ENCODE measurements at regions not wholly inside any gene's neighbourhood (a gene's known extent, or its start where the extent isn't known, plus 50 kb on each side); places are given as distances from the start of the nearest gene placed in this dataset.
A peak's percentile ranks its signal among the peaks of the same experiment; 100 is the strongest.

DNA sequence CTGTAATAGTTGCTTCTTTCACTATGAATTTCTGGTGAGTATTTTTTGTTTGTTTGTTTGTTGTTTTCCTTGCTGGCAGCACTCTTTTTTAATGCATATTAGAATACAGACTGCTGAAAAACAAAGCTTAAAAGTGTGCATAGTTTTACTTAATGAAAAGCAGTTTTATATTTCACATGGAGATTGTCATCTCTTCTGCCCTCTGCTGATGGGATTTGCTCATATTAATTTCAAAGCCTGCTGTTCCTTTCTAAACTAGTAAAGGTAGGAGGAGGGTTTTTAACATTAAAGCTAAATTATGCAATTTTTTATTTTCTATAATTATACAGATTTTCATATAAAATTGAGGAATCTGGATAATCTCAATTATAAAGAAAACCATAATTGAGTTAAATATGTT, 692.6 kb upstream of the SLITRK1 start:
- Histone ChIP-seq H3K4me1 (no peaks in the 10 kb centered on the region), H3K27ac (no peak overlapping the region), H3K36me3 (no peaks in the 10 kb centered on the region), H3K27me3 (no peaks in the 10 kb centered on the region), H3K4me3 (no peak overlapping the region), H3K9me3 (replicated peaks) (no peaks in the 10 kb centered on the region)
- peak in 1 of 2 experiments; percentile 24 for DNase-seq

DNA sequence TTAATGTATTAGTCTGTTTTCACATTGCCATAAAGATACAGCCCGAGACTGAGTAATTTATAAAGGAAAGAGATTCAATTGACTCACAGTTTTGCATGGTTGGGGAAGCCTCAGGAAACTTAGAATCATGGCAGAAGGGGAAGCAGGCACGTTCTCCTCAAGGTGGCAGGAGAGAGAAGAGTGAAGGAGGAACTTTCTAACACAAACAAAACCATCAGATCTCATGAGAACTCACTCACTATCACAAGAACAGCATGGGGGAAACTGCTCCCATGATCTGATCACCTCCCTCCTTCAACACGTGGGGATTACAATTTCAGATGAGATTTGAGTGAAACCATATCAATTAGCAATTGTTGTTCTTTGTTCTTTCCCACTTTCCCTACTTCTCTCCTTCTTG, 689.0 kb upstream of the SLITRK1 start:
- H3K4me1 ChIP-seq: no peaks in the 10 kb centered on the region
- H3K27ac ChIP-seq: no peak overlapping the region
- no peak for DNase-seq

GRCh38 chr13:84570831-84571230, 688.6 kb upstream of the SLITRK1 start:
- Histone ChIP-seq H3K27ac (no peak overlapping the region), H3K9me3 (replicated peaks) (no peaks in the 10 kb centered on the region), H3K36me3 (no peaks in the 10 kb centered on the region), H3K27me3 (no peaks in the 10 kb centered on the region), H3K4me1 (no peaks in the 10 kb centered on the region), H3K4me3 (no peak overlapping the region)
- DNase-seq: no peak

More for the DNA sequence above, 689.0 kb upstream of the SLITRK1 start:
- no peaks in the 10 kb centered on the region for H3K36me3 ChIP-seq
- H3K4me3 ChIP-seq: no peak overlapping the region
- no peaks in the 10 kb centered on the region for H3K9me3 ChIP-seq (replicated peaks)
- H3K27me3 ChIP-seq: no peaks in the 10 kb centered on the region

- Histone ChIP-seq H3K27ac (no peak overlapping the region), H3K4me3 (no peak overlapping the region), H3K36me3 (no peaks in the 10 kb centered on the region), H3K27me3 (no peaks in the 10 kb centered on the region), H3K4me1 (no peaks in the 10 kb centered on the region), H3K9me3 (replicated peaks) (no peaks in the 10 kb centered on the region)
- DNase-seq: no peak
Measured at GRCh38 chr13:84569366-84569765, 687.1 kb upstream of the SLITRK1 start.

DNA sequence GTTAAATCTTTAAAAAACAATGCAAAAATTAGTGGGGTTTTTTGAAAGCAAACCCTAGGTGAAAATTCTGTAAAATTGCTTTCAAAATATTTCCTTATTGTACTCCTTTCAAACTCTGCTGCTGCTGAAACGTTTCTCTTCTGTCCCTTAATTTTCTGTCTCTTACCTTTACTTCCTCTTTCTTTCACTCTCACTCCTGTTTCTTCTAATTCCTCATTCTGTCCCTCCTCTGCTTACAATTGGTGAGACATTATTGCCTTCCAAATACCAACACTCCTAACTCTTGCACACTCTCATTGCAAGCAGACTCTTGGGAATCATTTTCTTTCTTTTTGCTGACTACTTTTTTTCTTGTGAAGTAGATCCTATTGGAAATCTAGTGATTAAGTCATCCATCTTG, 685.6 kb upstream of the SLITRK1 start:
- no peak for DNase-seq
- Histone ChIP-seq H3K9me3 (replicated peaks) (no peaks in the 10 kb centered on the region), H3K36me3 (no peaks in the 10 kb centered on the region), H3K4me1 (no peaks in the 10 kb centered on the region), H3K4me3 (no peak overlapping the region), H3K27me3 (no peaks in the 10 kb centered on the region), H3K27ac (no peak overlapping the region)

DNA sequence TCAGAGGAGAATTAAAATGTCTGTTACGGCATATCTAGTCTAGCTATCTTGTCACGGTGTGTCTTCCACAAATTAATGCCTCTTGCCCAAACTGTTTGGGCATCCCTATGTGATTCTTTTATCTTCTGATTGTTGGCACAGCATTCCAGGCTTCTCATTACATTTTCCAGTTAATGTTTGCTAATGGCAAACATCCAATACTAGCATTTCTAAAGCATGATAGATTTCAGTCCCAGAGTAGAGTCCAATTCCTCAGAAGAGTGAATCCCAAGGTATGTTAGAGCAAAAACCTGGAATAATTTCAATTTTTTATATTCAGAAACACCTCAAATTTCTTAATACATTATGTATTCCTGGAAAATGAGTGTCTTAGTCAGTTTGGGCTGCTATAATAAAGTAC, 684.5 kb upstream of the SLITRK1 start:
- Histone ChIP-seq H3K9me3 (replicated peaks) (no peaks in the 10 kb centered on the region), H3K4me1 (no peaks in the 10 kb centered on the region), H3K27me3 (no peaks in the 10 kb centered on the region), H3K27ac (no peak overlapping the region), H3K4me3 (no peak overlapping the region), H3K36me3 (no peaks in the 10 kb centered on the region)
- DNase-seq: no peak

- no peak for DNase-seq
- Histone ChIP-seq H3K4me1 (no peaks in the 10 kb centered on the region), H3K9me3 (replicated peaks) (no peaks in the 10 kb centered on the region), H3K36me3 (no peaks in the 10 kb centered on the region), H3K27me3 (no peaks in the 10 kb centered on the region), H3K4me3 (no peak overlapping the region), H3K27ac (no peak overlapping the region)
Measured at GRCh38 chr13:84563611-84564010, 681.3 kb upstream of the SLITRK1 start.

DNA sequence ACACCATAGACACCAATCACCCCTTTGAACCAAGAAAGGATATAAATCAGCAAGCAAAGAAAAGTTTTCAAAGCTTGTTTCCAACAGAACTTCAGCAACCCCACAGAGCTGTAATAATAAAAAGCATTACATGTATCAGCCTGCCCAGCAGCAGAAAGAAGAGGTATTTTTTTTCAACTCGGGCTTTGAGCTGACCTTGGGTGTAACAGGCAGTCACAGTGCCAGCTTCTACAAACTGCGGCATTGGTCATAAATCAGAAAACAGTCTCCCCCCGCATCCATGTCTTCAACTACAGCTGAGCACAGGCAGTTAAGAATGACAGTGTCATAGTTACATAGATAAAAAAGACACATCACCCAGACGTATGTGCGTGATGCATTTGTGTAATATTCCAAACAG, 671.0 kb upstream of the SLITRK1 start:
- no peak for DNase-seq
- no peaks in the 10 kb centered on the region for H3K9me3 ChIP-seq (replicated peaks)
- H3K27ac ChIP-seq: no peak overlapping the region

DNA sequence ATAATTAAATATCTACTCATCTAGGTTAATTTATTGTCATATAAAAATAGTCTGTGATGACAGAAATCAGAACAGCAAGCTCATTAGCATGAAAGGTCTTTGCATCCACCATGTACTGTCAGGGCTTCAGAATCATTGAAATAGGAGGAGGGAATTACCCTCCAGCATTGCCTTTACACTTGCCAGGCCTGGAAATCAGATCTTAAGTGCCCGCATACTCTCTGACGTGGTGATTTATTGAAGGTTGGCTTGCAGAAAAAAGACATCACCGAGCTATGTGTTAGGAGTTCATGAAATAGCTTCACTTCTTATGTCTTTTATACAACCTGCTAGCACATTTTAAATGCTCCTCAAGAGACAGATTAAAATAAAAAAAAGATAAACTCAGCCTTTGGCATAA, 661.7 kb upstream of the SLITRK1 start:
- no peaks in the 10 kb centered on the region for H3K27me3 ChIP-seq
- no peaks in the 10 kb centered on the region for H3K4me1 ChIP-seq
- no peak overlapping the region for H3K4me3 ChIP-seq
- H3K27ac ChIP-seq: no peak overlapping the region
- H3K36me3 ChIP-seq: no peaks in the 10 kb centered on the region
- no peaks in the 10 kb centered on the region for H3K9me3 ChIP-seq (replicated peaks)
- no peak for DNase-seq

More for the DNA sequence above, 671.0 kb upstream of the SLITRK1 start:
- no peak overlapping the region for H3K4me3 ChIP-seq
- H3K36me3 ChIP-seq: no peaks in the 10 kb centered on the region
- H3K27me3 ChIP-seq: no peaks in the 10 kb centered on the region
- no peaks in the 10 kb centered on the region for H3K4me1 ChIP-seq

DNA sequence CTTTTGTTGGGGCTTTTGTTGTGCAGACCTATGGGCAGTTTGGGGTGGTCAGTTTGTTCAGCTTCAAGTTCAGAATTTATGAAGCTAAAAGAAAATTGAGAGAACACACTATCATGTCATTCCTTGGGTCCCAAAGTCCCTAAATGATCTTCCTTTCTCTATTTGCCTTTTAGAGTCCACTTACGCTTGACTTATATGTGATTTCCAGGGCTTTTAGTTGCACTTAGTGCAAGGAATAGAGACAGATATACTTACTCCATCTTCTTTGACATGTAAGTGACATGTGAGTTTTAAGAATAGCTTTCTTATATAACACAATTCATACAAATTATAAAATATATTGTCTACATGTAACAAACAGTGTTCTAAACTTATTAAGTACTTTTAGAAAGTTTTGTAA, 660.1 kb upstream of the SLITRK1 start:
- H3K9me3 ChIP-seq (replicated peaks): no peaks in the 10 kb centered on the region
- H3K27me3 ChIP-seq: no peaks in the 10 kb centered on the region
- H3K4me1 ChIP-seq: no peaks in the 10 kb centered on the region
- DNase-seq: no peak
- no peaks in the 10 kb centered on the region for H3K36me3 ChIP-seq
- H3K4me3 ChIP-seq: no peak overlapping the region
- H3K27ac ChIP-seq: no peak overlapping the region

- H3K27me3 ChIP-seq: no peaks in the 10 kb centered on the region
- no peak for DNase-seq
- no peaks in the 10 kb centered on the region for H3K9me3 ChIP-seq (replicated peaks)
- no peaks in the 10 kb centered on the region for H3K36me3 ChIP-seq
- H3K4me1 ChIP-seq: no peaks in the 10 kb centered on the region
- H3K27ac ChIP-seq: no peak overlapping the region
- H3K4me3 ChIP-seq: no peak overlapping the region
Measured at GRCh38 chr13:84536906-84537305, 654.6 kb upstream of the SLITRK1 start.

DNA sequence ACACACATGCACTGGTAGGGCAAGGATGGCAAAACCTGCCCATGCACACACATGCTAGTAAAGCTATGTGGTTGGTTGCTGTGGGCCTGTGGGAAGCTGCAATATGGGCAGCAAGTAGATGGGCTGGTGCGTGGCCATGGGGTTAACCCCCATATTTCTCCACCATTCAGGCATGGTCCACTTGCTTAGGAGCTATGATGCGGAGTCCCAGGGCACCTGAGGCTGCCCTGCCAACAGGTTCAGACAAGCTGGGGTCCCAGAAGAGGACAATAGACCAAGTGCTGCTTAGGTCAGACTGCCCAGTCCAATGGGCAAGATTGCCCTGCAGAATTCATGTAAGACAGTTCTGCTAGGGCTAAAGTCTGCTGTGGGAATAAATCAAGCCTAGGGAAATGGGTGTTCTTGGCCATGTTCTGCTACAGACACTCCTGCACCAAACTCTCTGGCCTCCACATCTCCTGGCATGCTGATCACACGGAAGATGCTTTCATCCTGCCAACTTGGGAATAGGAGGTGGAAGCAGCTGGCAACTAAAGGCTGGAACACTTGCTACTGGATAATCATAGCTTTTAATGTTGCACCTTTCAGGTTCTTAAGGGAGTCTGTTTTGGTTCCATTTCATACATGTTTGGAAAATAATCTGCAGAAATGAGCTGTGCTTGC, 646.3 kb upstream of the SLITRK1 start:
- Histone ChIP-seq H3K36me3 (no peaks in the 10 kb centered on the region), H3K4me3 (no peak overlapping the region), H3K9me3 (replicated peaks) (no peaks in the 10 kb centered on the region)

GRCh38 chr13:84525865-84526264, 643.6 kb upstream of the SLITRK1 start:
- no peaks in the 10 kb centered on the region for H3K27me3 ChIP-seq
- no peaks in the 10 kb centered on the region for H3K4me1 ChIP-seq
- H3K9me3 ChIP-seq (replicated peaks): no peaks in the 10 kb centered on the region
- DNase-seq: no peak
- H3K36me3 ChIP-seq: no peaks in the 10 kb centered on the region
- no peak overlapping the region for H3K27ac ChIP-seq
- no peak overlapping the region for H3K4me3 ChIP-seq

More for the DNA sequence above, 646.3 kb upstream of the SLITRK1 start:
- Histone ChIP-seq H3K4me1 (no peaks in the 10 kb centered on the region), H3K27ac (no peak overlapping the region), H3K27me3 (no peaks in the 10 kb centered on the region)
- no peak for DNase-seq

DNA sequence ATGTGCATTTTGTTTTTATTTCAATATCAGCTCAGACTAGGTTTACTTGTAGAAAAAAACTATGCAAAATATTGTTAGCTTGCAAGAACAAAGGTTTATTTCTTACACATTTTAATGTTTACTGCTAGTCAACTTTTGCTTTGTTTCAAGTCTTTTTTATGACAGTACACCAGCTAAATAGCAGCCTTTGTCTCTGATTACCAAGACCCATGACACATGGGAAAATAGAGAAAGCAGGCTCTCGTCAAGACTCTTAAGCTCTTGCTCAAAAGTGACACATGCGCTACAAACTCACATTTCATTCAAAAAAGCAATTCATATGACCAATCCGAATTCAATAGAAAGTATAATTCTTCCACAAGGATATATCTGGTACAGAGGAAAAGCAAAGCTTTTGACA, 642.3 kb upstream of the SLITRK1 start:
- no peaks in the 10 kb centered on the region for H3K27me3 ChIP-seq
- H3K4me1 ChIP-seq: no peaks in the 10 kb centered on the region
- no peaks in the 10 kb centered on the region for H3K36me3 ChIP-seq
- no peaks in the 10 kb centered on the region for H3K9me3 ChIP-seq (replicated peaks)
- no peak overlapping the region for H3K4me3 ChIP-seq
- H3K27ac ChIP-seq: no peak overlapping the region
- no peak for DNase-seq

DNA sequence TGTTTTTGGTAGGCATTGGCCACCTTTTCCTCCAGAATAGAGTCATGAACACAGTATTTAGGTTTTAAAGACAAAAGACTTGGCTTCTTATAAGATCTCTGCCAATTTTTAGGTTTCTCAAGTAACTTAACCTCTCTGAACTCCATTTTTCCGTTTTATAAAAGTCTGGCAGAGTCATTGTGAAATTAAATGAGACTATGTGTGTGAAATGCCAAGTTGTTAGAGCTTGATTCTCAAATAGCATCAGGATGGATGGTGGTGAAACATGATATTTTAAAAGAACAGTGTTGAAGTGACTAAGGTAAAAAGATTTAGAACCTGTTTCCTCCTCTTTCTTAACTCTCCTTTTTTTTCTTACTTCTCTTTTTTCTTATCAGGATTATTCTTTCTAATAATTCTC, 617.7 kb upstream of the SLITRK1 start:
- no peaks in the 10 kb centered on the region for H3K9me3 ChIP-seq (replicated peaks)
- no peaks in the 10 kb centered on the region for H3K36me3 ChIP-seq
- no peaks in the 10 kb centered on the region for H3K4me1 ChIP-seq
- DNase-seq: no peak
- no peak overlapping the region for H3K27ac ChIP-seq
- no peak overlapping the region for H3K4me3 ChIP-seq
- H3K27me3 ChIP-seq: no peaks in the 10 kb centered on the region

DNA sequence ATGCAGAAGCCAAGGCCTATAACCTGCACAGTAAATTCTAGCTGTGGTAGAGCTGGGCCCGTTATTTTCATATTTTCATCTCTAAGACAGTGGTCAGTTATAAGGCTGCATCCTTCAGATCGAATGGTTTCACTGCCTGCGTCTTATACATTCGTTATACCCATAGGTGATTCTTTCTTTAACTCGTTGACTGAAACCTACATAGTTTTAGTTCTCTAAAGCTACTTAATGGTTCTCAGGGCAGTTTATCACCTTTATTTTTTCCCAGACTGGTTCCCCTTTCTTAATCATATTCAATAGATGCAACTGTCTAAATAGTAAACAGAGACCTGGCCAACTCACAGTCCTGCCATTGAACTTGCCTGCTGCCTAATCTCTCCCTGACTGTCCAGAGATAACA, 615.3 kb upstream of the SLITRK1 start:
- H3K27ac ChIP-seq: no peak overlapping the region
- no peaks in the 10 kb centered on the region for H3K4me1 ChIP-seq
- no peak overlapping the region for H3K4me3 ChIP-seq
- no peaks in the 10 kb centered on the region for H3K27me3 ChIP-seq
- no peaks in the 10 kb centered on the region for H3K9me3 ChIP-seq (replicated peaks)
- H3K36me3 ChIP-seq: no peaks in the 10 kb centered on the region
- DNase-seq: peak in 1 of 2 experiments; percentile 5

Measured in SJCRH30 (cell line).